Ecto neural progenitor cell (in vitro differentiated cells): ENCODE measurements at regions not wholly inside any gene's neighbourhood (a gene's known extent, or its start where the extent isn't known, plus 50 kb on each side); places are given as distances from the start of the nearest gene placed in this dataset.

ENCODE experiments used
- DNase-seq: peaks from one replicate; pipeline ENCODE4 v3.0.0-alpha.2; 2018; ENCODE audit warnings: low spot score

DNA sequence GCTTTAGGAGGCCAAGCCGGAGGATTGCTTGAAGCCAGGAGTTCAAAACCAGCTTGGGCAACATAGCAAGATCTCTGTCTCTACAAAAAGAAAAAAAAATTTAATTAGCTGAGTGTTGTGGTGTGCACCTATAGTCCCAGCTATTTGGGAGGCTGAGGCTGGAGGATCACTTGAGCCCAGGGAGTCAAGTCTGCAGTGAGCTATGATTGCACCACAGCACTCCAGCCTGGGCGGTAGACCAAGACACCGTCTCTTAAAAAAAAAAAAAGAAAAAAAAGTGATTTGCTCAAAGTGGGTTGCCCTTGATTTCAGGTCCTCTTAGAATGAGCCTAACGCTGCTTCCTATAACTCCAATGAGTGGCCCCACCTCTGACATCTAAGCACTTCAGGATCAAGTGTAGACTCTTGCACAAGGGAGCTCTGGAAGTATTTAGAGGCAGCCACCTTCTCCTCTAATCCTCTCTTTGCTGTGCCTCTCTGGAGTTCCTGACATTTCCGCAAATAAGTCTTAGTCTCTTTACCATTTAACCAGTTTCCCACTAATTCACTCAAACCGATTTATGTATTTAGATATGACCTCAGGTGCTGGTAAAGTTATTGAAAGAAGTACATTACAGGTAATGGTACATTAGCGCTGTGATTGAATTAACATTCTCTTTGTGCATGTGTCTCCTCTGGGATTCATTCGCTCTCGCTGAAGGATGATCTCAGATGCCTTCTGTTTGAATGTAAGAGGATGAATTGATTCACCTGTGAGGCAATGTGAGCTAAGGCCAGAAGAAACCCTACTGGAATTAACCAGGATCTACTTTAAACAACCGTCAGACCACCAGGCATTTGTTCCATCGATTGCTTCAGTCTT is 60.8 kb upstream of the CELF2 start:
- no peak for DNase-seq

DNA sequence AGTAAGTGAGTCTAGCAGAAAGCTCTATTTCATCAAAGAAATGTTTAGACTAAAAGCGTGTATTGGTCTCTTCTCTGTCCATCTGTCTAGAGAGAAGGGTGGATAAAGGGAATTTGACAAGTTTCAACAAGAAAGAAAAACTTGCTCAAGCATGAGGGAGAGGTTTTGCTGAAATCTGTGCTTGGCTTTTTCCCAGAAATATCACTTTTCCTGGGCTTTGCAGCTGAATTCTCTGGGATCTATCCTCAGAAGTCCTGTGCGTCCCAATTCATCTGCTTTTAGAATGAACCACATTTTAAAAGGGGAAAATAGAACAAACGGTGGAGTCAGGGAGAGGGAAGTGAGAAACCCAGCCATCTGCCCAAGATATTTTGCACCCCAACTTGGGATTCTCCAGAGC is 59.6 kb upstream of the CELF2 start:
- DNase-seq, result no peak

DNA sequence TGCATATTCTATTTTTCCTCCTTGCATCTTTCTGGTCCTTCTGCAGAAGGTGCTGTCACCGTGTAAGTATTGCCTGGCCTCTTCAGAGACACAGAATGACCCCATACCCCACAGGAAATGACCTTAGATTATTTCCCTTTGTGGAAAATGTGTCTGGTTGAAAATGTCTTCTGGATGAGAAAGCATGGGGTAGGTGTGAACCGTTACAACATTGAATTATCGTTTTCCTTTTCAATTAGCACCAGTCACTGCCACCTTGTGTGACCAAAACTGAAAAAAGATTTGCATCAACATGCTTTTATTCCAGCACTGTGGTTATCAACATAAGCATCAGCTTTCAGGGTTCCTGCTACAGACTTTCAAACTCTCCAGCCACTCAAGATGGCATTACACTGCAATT is 58.0 kb upstream of the CELF2 start:
- no peak for DNase-seq

DNA sequence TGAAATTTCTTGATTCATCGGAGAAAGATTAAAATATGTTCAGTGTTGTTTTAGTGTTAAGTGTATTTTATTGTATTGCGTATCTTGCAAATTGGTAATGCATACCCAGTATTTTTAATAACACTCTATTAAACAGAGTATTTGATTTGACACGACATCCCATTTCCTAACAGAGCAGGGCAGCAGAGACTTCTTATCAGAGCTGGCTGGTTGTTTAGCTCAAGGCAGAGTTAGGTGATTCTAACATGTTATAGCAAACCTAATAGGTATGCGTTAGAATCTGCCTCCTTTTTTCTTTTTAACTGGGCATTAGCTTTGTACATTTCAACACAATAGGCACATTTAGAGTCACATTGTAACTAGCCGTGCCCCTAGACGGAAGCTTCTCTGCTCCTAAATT is 57.1 kb upstream of the CELF2 start:
- DNase-seq, result no peak

DNA sequence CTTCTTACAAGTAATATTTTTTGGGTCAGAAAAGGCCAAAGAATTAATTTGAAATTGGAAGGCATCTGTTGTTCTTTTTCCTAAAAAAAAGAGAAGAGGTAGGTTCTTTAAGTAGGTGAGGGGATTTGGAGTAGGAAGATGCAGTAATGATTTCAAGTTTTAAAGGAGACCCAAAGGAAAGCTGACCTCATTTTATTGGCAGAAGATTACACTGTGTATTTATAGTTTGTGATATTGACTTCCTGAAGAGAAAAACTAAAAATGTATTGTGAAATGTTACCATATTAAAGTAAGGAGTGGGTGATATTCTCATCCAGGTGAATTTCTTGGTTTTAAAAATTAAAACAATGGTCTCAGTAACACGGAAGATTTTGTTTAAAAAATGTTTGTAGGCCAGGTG is 56.6 kb upstream of the CELF2 start:
- DNase-seq, result no peak

DNA sequence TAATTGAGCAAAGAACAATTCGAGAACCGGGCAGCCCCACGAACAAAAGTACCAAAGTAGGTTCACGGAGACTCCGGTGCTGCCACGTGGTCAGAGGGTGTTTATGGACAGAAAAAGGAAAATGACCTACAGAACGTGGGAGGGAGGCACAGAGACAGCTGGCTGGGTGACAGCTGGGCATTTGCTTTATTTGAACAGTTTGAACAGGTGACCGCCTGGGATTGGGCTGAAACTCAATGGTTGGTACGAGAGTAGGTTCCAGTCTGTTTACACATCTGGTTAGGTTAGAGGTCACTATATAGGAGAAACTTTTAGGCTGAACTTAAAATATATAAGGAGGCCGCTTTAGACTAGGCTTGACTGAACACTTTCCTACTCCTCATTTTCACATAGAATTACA is 50.6 kb upstream of the CELF2 start:
- no peak for DNase-seq

DNA sequence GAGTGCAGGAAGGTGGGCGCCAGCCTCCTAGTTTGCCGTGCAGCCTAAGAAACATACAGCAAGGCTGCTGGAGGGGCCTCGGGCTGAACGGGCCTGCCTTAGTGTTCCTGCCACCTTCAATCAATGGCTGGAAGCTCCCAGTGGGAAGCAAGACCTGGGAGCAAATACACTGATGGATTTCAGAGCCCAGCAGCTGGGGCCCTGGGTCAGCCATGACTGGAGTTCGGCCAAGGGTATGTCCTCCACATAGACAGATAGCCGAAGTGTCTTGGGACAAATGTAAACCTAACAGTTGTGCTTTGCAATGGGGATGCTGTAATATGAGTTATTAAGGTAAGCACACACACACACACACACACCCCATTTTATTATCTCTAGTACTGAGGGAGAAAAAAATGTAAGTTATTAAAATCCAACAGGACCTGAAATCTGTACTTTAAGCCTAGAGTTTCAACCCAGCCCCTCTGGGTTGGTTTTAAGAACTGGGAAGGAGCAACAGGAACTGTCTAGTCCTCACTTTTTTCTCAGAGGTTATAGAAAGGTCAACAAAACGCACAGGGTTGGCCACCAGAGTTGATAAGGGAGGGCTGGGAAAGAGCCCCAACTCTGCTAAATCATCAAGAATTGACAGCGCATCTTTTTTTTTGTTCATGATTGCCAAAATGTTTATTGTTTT is 50.0 kb upstream of the CELF2 start:
- DNase-seq, result no peak
